Type B pancreatic cell (in vitro differentiated cells): ENCODE measurements at regions not wholly inside any gene's neighbourhood (a gene's known extent, or its start where the extent isn't known, plus 50 kb on each side); places are given as distances from the start of the nearest gene placed in this dataset.

ENCODE experiments used
- DNase-seq: peaks from one replicate; pipeline ENCODE4 v3.0.0; 2021; ENCODE audit warnings: mixed read lengths; ENCODE audit not compliant: unreplicated experiment; ENCODE audit errors: extremely low spot score
- H3K27ac Mint-ChIP-seq: 2 replicates; pipeline ENCODE4 v1.8.0; 2021; ENCODE audit warnings: mild to moderate bottlenecking, mixed read lengths
- H3K27me3 Mint-ChIP-seq: 2 replicates; pipeline ENCODE4 v1.8.0; 2021; ENCODE audit warnings: mixed read lengths
- H3K36me3 Mint-ChIP-seq: 2 replicates; pipeline ENCODE4 v1.8.0; 2021; ENCODE audit warnings: mixed read lengths
- H3K4me1 Mint-ChIP-seq: one replicate; pipeline ENCODE4 v1.8.0; 2021; ENCODE audit warnings: mixed read lengths; ENCODE audit not compliant: unreplicated experiment
- H3K4me3 Mint-ChIP-seq: 2 replicates; pipeline ENCODE4 v1.8.0; 2021; ENCODE audit warnings: mild to moderate bottlenecking, mixed read lengths
- H3K9me3 Mint-ChIP-seq: 2 replicates; pipeline ENCODE4 v1.8.0; 2021; ENCODE audit warnings: mixed read lengths
- TF ChIP-seq, protein P1 (sequence below): fragments of 200-600 bp; sonication (generic); conservative IDR thresholded peaks from 2 replicates; pipeline ENCODE4 v1.5.0; 2021; ENCODE audit warnings: antibody characterized with exemption, mild to moderate bottlenecking

DNA sequence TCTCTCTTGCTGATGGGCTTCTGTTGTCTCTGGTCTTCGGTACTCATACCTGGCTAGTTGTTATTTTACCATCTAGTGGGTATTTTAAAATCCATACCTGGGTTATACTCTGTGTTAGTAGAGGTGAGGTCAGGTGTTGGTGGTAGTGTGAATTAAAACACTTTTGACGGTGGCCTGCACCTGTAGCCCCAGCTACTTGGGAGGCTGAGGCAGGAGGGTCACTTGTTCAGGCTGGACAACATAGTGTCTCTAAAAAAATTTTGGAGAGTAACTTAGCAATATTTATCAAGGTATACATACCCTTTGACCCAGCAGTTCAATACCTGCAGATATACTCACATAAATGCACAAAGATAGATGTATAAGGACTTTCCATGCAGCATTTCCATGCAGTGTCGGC, 55.4 kb downstream of the GSX1 start:
- H3K4me3 Mint-ChIP-seq: no peak overlapping the region
- H3K9me3 Mint-ChIP-seq: no peaks in the 10 kb centered on the region
- no peak for DNase-seq
- H3K27me3 Mint-ChIP-seq: peaks cover 57% of the 10 kb centered on the region
- no peak overlapping the region for H3K27ac Mint-ChIP-seq
- H3K4me1 Mint-ChIP-seq: no peaks in the 10 kb centered on the region
- no peaks in the 10 kb centered on the region for H3K36me3 Mint-ChIP-seq
- TF ChIP-seq, protein P1, sequence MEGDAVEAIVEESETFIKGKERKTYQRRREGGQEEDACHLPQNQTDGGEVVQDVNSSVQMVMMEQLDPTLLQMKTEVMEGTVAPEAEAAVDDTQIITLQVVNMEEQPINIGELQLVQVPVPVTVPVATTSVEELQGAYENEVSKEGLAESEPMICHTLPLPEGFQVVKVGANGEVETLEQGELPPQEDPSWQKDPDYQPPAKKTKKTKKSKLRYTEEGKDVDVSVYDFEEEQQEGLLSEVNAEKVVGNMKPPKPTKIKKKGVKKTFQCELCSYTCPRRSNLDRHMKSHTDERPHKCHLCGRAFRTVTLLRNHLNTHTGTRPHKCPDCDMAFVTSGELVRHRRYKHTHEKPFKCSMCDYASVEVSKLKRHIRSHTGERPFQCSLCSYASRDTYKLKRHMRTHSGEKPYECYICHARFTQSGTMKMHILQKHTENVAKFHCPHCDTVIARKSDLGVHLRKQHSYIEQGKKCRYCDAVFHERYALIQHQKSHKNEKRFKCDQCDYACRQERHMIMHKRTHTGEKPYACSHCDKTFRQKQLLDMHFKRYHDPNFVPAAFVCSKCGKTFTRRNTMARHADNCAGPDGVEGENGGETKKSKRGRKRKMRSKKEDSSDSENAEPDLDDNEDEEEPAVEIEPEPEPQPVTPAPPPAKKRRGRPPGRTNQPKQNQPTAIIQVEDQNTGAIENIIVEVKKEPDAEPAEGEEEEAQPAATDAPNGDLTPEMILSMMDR: no peak

DNA sequence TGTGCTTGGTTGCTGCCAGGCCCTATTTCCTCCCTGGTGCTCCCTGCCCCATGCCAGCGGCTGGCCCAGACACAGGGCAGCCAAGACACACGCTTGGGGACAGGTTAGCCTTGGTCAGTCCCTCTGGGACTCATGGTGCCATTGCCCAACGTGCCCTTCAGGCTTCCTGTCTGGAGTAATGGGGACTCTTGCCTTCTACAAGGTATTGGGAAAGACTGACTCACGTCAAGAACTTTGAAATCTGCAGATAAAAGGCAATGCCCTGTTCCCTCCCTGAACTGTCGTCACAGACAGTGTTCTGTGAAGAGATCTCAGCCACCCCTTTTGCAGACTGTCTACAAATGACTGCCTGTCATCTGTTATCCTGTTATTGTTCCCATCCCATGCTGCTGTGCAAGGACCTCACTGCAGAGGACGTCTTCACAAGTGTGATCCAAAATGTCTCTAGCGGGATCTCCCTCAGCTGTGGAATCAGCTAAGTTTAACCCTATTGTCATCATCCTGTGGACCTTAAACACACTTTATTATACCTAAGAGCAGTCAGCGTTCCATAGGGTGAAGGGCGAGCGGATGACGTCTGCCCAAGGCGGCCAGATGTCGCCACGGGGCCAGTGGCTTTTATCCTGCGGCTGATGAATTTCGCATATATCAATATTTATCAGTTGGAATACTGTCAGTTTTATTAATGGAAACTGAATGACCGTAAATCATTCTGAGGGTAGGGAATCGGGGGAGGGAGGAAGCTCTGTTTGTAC, 59.0 kb downstream of the GSX1 start:
- H3K36me3 Mint-ChIP-seq: no peaks in the 10 kb centered on the region
- H3K4me3 Mint-ChIP-seq: no peak overlapping the region
- TF ChIP-seq, protein P1: no peak
- no peak overlapping the region for H3K27ac Mint-ChIP-seq
- DNase-seq: no peak
- H3K4me1 Mint-ChIP-seq: no peaks in the 10 kb centered on the region
- H3K27me3 Mint-ChIP-seq: peaks cover 71% of the 10 kb centered on the region
- H3K9me3 Mint-ChIP-seq: no peaks in the 10 kb centered on the region

DNA sequence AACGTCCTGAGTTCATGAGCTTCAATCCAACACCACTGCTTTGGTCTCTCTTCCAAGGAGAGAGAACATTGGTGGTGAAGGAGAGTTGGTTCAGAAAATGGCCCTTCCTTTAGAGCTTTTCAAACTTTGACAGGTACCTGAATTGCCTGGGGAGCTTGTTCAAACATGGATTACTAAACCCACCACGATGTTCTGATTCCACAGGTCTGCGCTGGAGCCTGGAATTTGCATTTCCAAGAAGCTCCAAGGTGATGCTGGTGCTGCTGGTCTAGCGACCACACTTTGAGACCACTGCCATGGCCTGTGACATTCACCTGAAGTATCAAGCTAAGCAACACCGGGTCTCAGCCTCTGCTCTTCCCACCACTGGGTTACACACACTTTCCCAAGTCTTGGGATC, 60.2 kb downstream of the GSX1 start:
- Mint-ChIP-seq H3K36me3 (no peaks in the 10 kb centered on the region), H3K27ac (no peak overlapping the region), H3K4me1 (no peaks in the 10 kb centered on the region), H3K4me3 (no peak overlapping the region), H3K27me3 (peaks cover 68% of the 10 kb centered on the region), H3K9me3 (no peaks in the 10 kb centered on the region)
- DNase-seq: no peak
- TF ChIP-seq, protein P1: no peak

DNA sequence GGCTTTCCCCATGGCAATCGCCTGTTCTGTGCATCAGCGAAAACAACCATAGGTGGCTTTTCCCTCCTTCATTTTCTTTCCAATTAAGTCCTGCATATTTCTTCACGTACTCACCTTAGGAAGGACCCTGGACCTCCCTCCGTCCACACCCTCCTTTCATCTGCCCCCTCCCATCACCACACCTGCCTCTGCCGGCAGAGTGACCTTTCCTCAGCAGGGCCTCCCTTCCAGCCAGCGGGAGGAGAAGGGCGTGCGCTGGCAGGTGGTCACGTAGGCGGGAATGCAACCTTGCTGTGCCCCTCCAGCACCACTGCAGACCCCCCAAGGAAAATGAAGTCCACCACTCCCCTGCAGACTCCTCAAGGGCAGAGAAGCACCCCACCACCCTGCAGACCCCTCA, 61.1 kb downstream of the GSX1 start:
- DNase-seq: no peak
- Mint-ChIP-seq H3K27me3 (peaks cover 66% of the 10 kb centered on the region), H3K36me3 (no peaks in the 10 kb centered on the region), H3K9me3 (no peaks in the 10 kb centered on the region), H3K27ac (no peak overlapping the region), H3K4me3 (no peak overlapping the region), H3K4me1 (no peaks in the 10 kb centered on the region)
- TF ChIP-seq, protein P1: no peak

GRCh38 chr13:27853861-27854260, 61.6 kb downstream of the GSX1 start:
- H3K4me3 Mint-ChIP-seq: no peak overlapping the region
- no peaks in the 10 kb centered on the region for H3K9me3 Mint-ChIP-seq
- DNase-seq: no peak
- no peaks in the 10 kb centered on the region for H3K4me1 Mint-ChIP-seq
- no peak overlapping the region for H3K27ac Mint-ChIP-seq
- H3K27me3 Mint-ChIP-seq: peaks cover 65% of the 10 kb centered on the region
- TF ChIP-seq, protein P1: no peak
- H3K36me3 Mint-ChIP-seq: no peaks in the 10 kb centered on the region
